ENCODE measurements at regions not wholly inside any gene's neighbourhood (a gene's known extent, or its start where the extent isn't known, plus 50 kb on each side); places are given as distances from the start of the nearest gene placed in this dataset.

GRCh38 chr3:162171970-162172369 is 675.4 kb downstream of the OTOL1 start:
- no peaks in the 10 kb centered on the region for H3K9me2 ChIP-seq (replicated peaks; ENCODE audit: low read depth, low read length)
- H2AFZ ChIP-seq (ENCODE audit: low read length): no peak overlapping the region
- no peaks in the 10 kb centered on the region for H3F3A ChIP-seq (ENCODE audit: low read depth)
- TF ChIP-seq CTCF (conservative IDR thresholded peaks at IDR 0.05; ENCODE audit: low read length) (no peak), EZH2phosphoT487 (IDR thresholded peaks at IDR 0.05; ENCODE audit: borderline replicate concordance) (no peak)
- H3K27me3 ChIP-seq (ENCODE audit: insufficient read depth, low read length, poor library complexity, severe bottlenecking): no peaks in the 10 kb centered on the region
- H3K9ac ChIP-seq (ENCODE audit: low read depth, low read length, poor library complexity, severe bottlenecking): no peak overlapping the region
- H3K79me2 ChIP-seq (ENCODE audit: insufficient read depth, low read length): no peaks in the 10 kb centered on the region
- H3K4me3 ChIP-seq (ENCODE audit: low read length, poor library complexity, severe bottlenecking): no peak overlapping the region
- H3K9me3 ChIP-seq (ENCODE audit: insufficient read depth, low read depth, low read length): peaks cover 10% of the 10 kb centered on the region; the same call in 1 of the 2 replicates
- H3K4me1 ChIP-seq (ENCODE audit: insufficient read depth, low read length, poor library complexity, severe bottlenecking): no peaks in the 10 kb centered on the region
- H4K20me1 ChIP-seq (ENCODE audit: insufficient read depth, low read length, poor library complexity, severe bottlenecking): no peaks in the 10 kb centered on the region
- no peak overlapping the region for H3K4me2 ChIP-seq (ENCODE audit: low read depth, low read length, poor library complexity, severe bottlenecking)
- H3K36me3 ChIP-seq (ENCODE audit: insufficient read depth, low read length): no peaks in the 10 kb centered on the region

- no peaks in the 10 kb centered on the region for H3K9me2 ChIP-seq (replicated peaks; ENCODE audit: low read depth, low read length)
- TF ChIP-seq EZH2phosphoT487 (IDR thresholded peaks at IDR 0.05; ENCODE audit: borderline replicate concordance): no peak
- no peak for TF ChIP-seq CTCF (conservative IDR thresholded peaks at IDR 0.05; ENCODE audit: low read length)
- no peak overlapping the region for H2AFZ ChIP-seq (ENCODE audit: low read length)
- no peaks in the 10 kb centered on the region for H3K27me3 ChIP-seq (ENCODE audit: insufficient read depth, low read length, poor library complexity, severe bottlenecking)
- no peaks in the 10 kb centered on the region for H3K4me1 ChIP-seq (ENCODE audit: insufficient read depth, low read length, poor library complexity, severe bottlenecking)
- no peak overlapping the region for H3K4me3 ChIP-seq (ENCODE audit: low read length, poor library complexity, severe bottlenecking)
- H3F3A ChIP-seq (ENCODE audit: low read depth): no peaks in the 10 kb centered on the region
- no peak overlapping the region for H3K9ac ChIP-seq (ENCODE audit: low read depth, low read length, poor library complexity, severe bottlenecking)
- no peaks in the 10 kb centered on the region for H4K20me1 ChIP-seq (ENCODE audit: insufficient read depth, low read length, poor library complexity, severe bottlenecking)
- peaks cover 10% of the 10 kb centered on the region; the same call in 1 of the 2 replicates for H3K9me3 ChIP-seq (ENCODE audit: insufficient read depth, low read depth, low read length)
- H3K36me3 ChIP-seq (ENCODE audit: insufficient read depth, low read length): no peaks in the 10 kb centered on the region
- no peak overlapping the region for H3K4me2 ChIP-seq (ENCODE audit: low read depth, low read length, poor library complexity, severe bottlenecking)
- H3K79me2 ChIP-seq (ENCODE audit: insufficient read depth, low read length): no peaks in the 10 kb centered on the region
These were observed 678.5 kb downstream of the OTOL1 start for GRCh38 chr3:162175145-162175544.

- Histone ChIP-seq H4K20me1 (ENCODE audit: insufficient read depth, low read length, poor library complexity, severe bottlenecking) (no peaks in the 10 kb centered on the region), H3K36me3 (ENCODE audit: insufficient read depth, low read length) (no peaks in the 10 kb centered on the region), H3K4me3 (ENCODE audit: low read length, poor library complexity, severe bottlenecking) (no peak overlapping the region), H3K4me2 (ENCODE audit: low read depth, low read length, poor library complexity, severe bottlenecking) (no peak overlapping the region), H3K27me3 (ENCODE audit: insufficient read depth, low read length, poor library complexity, severe bottlenecking) (no peaks in the 10 kb centered on the region), H3F3A (ENCODE audit: low read depth) (no peaks in the 10 kb centered on the region), H3K9ac (ENCODE audit: low read depth, low read length, poor library complexity, severe bottlenecking) (no peak overlapping the region), H3K9me2 (replicated peaks; ENCODE audit: low read depth, low read length) (no peaks in the 10 kb centered on the region), H3K4me1 (ENCODE audit: insufficient read depth, low read length, poor library complexity, severe bottlenecking) (no peaks in the 10 kb centered on the region), H3K9me3 (ENCODE audit: insufficient read depth, low read depth, low read length) (peaks cover 10% of the 10 kb centered on the region; the same call in 1 of the 2 replicates), H2AFZ (ENCODE audit: low read length) (no peak overlapping the region), H3K79me2 (ENCODE audit: insufficient read depth, low read length) (no peaks in the 10 kb centered on the region)
- no peak for TF ChIP-seq EZH2phosphoT487 (IDR thresholded peaks at IDR 0.05; ENCODE audit: borderline replicate concordance)
- no peak for TF ChIP-seq CTCF (conservative IDR thresholded peaks at IDR 0.05; ENCODE audit: low read length)
These were observed 679.3 kb downstream of the OTOL1 start for GRCh38 chr3:162175878-162176277.

All from Loucy (cell line).